Occipital lobe (tissue), 1 donor: ENCODE measurements at regions not wholly inside any gene's neighbourhood (a gene's known extent, or its start where the extent isn't known, plus 50 kb on each side); places are given as distances from the start of the nearest gene placed in this dataset.
"Not testable (repeated sequence)": the region's sequence is repeated elsewhere in the genome, so short reads cannot be mapped to it uniquely, and the experiment has no call there.

ENCODE experiments used
- DNase-seq: peaks from one replicate; lab custom pipeline; 2025; lab: John Stamatoyannopoulos, UW

DNA sequence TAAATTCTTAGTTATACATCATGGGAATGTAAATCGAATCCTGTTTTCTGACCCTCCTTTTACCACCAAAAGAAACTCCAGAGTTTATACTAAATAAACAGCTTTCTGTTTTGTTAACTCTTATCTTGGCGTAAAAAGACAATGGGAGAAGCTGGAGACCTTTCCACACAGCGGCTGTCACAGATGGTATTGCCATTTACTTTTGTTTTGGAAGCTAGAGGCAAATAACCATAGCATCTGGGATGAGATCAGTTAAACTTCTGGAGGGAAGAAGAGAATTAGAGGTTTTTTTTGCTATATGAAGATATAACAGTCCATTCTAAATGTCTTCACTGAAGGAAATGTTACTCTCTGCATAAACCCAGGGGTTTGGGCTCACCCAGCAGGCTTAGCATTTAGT lies 258.9 kb downstream of the REEP3 start:
- DNase-seq: no peak

DNA sequence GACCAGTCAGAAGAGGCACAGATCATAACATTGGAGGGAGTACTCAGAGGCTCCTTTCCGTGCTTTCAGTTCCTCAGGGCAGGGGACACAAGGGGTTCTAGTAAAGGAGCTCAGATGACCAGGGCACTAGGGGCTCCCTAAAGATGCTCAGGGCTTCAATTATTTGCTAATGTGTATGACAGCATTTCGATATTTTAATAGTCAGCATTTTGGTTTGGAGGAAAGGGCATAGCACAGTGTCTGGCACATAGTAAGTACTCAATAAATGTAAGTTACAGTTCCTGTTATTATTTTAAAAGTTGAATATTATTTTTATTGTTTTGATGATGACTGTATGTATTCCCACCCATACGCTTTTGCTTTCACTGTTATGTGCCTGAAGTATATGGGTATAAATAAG lies 260.0 kb downstream of the REEP3 start:
- no peak for DNase-seq

DNA sequence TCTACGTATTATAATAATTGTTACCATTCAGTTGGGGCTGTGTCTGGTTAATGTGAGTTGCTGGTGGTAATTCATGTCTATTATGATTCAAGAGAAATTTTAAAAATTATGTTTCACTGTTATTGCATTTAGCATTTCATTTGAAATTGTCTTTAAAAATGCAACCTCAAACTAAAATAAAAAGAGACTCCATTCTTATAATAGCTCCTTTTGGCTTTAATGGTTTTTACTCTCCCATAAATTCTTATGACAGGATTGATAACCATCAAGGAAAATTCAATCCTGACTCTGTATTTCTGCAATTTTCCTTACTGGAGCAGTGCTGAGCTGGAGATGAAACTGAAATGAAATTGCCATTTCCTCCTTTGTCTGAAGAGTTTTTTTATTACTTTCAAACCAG lies 262.7 kb downstream of the REEP3 start:
- no peak for DNase-seq

DNA sequence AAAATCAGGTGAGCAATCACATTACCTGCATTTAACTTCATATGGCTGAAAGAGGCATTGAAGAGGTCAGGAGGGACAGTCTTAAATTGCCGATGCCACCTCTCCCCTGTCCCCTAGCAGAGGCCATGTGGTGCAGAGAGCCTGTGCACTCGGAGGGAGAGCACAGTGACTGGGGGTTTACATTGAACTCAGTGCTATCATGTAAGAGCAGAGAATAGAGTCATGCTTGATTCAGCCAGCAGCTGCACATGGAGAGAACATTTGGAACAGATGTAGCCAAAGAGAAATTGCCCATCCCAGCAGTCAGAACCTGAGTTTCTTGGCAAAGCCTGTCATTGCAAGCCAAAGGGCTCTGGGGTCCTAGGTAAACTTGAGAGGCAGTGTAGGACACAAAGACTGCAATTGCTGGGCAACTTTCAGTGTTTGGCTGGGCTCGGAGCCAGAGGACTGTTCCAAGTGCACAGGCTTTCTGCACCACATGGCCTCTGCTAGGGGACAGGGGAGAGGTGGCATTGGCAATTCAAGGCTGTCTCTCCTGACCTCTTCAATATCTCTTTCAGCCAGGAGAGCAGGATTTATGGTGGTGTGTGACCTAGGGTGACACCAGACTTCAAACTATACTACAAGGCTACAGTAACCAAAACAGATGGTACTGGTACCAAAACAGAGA lies 267.1 kb downstream of the REEP3 start:
- DNase-seq: no peak

DNA sequence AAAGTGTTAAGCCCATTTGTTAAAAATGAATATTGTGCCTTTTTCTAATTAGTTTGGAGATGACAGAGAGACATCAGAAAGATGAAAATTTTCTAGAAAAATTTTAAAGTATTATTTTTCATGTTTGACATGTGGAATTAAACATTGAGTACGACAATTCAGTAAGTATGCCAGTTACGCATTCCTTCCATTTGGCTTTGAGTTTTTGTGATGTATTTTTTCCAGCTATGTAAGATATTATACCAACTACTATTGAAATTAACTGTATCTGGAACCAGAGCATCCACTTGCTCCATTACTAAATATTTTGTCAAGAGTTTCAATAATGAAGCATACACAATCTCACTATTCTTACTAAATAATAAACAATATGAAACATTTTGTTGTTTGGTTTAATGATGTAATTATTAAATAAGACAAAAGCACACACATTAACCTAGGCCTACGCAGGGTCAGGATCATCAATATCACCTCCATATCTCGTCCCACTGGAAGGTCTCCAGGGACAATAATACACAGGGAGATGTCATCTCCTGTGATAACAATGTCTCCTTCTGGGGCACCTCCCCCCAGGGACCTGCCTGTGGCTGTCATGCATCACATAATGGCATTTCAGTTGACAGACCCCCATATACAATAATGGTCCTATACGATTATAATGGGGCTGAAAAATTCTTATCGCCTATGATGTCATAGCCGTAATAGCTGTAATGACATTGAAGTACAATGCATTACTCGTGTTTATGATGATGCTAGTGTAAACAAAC lies 274.1 kb downstream of the REEP3 start:
- DNase-seq: no peak

DNA sequence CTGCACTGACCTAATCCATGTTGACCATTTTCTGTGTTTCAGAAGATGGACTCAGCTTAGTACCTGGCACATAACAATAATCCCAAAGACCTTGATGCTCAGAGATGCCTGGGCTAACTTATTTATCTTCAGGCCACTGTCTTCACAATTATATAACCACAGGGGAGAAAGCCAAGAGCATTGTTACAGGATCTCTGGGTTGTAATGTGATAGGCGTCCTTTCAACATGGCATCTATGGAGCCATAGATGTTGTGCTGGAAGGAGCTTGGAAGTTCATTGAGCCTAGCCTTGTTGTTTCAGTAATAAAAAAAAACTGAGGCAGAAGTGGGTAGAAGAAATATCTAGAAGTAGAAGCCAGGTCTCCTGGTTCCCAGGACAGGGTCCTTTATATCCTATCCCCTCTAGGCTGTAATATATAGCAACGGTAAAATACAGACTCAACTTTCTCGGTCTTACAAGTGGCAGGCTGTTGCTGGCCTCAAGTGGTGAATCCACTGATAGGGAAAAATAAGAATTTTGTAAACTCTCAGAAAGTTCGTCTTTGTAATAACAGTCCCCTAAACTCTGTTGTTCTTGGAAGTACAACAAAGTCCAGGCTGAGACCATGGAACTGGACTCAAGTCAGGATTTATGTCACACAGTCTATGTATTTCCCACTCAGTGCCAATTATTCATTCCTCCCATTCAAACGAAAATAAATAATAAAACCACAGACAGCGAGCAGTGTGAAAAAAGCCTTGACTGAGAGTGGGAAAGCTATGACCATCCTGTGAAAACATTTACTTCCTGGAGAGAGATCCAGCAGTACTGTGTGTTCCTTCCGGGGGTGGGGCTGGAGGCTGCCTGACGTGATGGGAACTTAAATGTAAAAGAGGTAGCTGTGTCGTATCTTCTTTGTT lies 277.6 kb downstream of the REEP3 start:
- DNase-seq: no peak

DNA sequence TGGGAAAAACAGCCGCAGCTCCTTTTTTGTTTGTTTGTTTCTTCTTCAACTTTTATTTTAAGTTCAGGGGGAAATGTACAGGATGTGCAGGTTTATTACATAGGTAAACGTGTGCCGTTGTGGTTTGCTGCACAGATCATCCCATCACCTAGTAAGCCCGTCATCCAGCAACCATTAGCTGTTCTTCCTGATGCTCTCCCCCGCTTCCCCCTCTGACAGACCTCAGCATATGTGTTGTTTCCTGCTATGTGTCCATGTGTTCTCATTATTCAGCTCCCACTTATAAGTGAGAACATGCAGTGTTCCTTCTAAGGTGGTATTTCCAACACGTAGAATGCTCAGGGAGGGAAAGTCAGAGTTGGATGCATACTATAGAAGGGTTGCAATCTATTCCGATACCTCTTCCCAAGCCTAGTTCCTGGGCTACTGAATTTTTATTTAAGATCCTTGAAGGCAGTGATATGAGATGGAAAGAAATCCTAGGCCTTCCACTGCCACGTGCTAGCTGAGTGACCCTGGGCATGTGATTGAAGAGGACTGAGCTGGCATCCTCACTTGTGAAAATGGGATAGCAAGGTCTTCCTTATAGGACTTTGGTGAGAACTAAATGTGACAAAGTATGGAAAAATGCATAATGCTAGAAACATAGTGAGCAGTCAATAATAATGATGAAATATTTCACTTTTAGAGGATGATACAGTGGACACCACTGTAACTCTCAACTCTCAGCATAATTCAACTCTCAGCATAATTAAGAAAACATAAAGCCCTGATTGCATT lies 278.5 kb downstream of the REEP3 start:
- DNase-seq: no peak

DNA sequence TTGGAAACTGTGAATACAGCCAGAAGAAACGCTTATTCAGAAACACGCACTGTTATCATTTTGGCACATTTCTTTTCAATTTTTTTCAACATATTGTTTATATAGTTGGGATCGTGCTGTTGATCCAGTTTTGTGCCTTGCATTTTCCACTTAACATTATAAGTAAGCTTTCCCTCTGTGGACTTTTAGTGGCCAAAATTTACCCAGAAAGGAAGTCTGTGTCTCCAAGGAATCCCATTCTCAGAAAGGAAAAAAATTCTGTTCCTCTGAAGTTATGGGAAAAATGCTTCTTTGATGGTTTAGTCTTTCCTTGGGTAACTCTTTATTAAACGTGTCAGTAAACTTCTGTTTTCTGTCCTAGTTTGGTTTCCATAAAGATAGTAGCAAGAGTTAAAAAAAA lies 280.0 kb downstream of the REEP3 start:
- DNase-seq: no peak

DNA sequence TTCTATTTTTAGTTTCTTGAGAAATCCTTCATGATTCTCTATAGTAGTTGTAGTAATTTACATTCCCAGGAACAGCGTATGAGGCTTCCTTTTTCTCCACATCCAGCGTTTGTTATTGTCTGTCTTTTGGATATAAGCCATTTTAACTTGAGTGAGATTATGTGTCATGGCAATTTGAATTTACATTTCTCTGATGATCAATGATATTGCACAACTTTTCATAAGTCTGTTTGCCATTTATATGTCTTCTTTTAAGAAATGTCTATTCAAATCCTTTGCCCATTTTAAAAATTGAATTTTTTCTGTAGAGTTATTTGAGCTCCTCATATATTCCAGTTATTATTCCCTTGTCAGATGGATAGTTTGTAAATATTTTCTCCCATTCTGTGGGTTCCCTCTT lies 285.1 kb downstream of the REEP3 start:
- DNase-seq: no peak

DNA sequence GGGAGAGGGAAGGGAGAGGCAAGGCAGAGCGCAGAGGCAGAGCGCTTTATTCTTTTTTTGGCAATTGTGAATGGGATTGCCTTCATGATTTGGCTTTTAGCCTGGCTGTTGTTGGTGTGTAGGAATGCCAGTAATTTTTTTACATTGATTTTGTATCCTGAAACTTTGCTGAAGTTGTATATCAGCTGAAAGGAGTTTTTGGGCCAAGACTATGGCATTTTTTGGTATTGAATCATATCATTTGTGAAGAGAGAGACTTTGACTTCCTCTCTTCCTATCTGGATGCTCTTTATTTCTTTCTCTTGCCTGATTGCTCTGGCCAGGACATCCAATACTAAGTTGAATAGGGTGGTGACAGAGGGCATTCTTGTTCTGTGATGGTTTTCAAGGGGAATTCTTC lies 291.3 kb downstream of the REEP3 start:
- no peak for DNase-seq

DNA sequence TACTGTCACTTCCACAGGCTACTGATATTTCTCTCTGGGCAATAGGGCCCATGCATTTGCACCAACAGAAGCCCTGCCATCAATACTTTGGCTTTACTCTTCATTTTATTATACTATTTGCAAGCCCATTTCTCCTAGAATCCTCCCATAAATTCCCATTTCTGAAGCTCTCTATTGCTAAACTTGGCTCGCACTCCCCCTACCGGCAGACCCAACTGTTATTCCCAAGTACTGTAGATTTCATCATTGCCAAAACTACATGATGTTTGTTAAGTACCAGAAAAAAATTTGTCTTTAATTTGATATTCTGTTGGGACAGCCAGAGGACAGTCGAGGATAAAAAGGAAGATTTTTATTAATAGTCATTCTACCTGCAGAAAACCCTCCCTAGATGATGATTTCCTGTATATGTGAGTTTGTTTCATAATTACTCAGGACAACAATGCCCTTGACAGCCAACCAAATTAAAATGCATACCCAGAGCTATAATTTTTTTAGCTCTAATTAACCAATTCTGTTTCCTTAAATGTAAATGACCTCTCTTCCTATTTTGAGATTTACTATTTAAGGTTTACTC lies 298.6 kb downstream of the REEP3 start:
- peak; percentile 29 for DNase-seq

DNA sequence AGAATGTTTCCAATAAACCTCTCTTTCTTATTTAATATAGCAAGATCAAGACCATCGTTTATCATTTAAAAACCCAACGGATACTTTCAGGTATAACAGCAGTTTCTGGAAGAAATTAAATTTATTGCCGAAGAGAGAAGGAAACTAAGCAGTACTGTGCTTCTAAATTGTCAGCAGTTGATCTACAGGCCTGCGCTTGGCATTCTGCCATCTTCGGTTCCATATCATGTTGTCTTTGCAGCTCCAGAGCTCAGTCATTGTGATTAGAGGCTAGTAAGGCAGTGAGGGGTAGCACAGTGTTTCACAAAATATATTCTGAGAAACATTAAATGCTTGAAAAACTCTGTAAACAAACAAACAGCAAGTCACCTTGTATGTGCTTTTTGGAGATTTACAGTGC lies 301.3 kb downstream of the REEP3 start:
- DNase-seq: no peak

DNA sequence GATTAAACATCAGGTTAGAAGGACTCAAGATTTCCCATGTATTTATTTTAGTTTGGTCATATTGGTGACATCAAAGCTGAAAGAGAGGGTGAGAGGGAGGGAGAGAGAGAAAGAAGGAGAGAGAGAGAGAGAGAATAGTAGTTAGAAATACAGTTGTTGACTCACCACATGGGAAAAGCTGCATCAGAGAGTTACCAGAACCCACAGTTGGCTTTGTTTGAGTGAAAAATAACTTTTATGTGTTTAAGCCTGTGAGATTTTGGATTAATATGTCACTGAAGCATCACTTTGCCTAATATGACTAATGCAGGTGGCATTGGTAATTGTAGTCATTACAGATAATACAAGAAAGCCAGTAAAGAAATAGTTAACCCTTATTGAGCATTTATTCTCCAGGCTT lies 303.9 kb downstream of the REEP3 start:
- DNase-seq: no peak

DNA sequence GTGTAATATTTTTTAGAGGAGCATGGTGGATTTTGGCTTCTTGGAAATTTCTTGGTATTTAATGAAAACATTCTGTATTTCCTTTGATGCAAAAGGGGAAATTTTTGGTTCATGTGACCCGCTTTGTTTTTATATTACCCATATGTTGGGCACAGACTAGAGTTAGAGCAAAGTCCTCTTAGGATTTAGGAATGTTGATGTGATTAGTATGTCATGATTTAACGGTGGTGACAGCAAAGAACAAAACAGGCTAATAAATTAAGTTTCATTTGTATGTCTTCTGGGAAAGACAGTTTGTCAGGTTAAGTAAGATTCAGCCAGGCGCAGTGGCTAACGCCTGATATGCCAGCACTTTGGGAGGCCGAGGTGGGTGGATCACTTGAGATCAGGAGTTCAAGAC lies 304.6 kb downstream of the REEP3 start:
- no peak for DNase-seq

DNA sequence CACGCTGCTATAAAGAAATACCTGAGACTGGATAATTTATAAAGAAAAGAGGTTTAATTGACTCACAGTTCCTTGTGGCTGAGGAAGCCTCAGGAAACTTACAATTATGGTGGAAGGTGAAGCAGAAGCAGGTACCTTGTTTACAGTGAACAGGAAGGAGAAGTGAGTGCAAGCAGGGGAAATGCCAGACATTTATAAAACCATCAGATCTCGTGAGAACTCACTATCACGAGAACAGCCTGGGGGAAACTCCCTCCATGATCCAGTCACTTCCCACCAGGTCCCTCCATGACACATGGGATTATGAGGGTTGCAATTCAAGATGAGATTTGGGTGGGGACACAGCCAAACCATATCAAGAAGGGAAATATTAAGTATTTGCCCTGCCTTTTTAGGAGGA lies 305.8 kb downstream of the REEP3 start:
- DNase-seq: not testable (repeated sequence)

DNA sequence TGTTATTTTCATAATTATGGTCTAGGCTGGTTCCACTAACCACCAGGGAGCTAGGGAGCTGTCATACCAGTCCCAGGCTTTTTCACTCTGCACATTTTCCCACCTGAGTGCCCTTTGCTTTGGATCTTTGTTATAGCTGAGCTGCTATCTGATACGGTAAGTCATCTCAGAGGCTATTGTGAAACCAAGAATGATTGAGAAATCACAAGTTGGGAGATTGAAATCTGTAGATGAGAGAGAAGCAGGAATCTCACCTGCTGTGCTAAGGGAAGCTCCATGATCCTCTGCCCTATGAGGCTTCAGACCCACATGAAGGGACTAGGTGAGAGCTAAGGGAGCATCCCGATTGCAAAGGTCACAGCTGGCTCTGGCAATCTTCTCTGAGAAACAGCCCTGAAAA lies 307.8 kb downstream of the REEP3 start:
- no peak for DNase-seq

DNA sequence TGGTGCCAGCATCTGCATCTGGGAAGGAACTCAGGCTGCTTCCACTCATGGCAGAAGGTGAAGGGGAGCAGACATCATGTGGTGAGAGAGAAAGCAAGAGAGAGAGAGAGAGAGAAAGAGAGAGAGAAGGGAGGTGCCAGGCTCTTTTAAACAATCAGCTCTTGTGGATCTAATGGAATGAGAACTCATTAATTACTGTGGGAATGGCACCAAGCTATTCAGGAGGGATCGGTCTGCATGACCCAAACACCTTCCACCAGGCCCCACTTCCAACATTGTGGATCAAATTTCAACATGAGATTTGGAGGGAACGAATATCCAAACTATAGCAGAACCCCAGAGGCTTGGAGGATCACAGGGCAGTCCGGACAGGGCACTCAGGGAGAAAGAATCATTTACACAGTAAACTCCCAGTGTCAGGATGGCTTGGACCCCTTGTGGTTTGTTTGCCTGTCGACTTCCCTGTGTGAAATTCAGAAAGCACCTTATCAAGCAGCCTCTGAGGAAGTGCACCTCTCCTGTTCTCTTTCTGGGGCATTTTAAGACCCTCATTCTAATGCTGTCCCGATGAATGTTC lies 308.5 kb downstream of the REEP3 start:
- no peak for DNase-seq

DNA sequence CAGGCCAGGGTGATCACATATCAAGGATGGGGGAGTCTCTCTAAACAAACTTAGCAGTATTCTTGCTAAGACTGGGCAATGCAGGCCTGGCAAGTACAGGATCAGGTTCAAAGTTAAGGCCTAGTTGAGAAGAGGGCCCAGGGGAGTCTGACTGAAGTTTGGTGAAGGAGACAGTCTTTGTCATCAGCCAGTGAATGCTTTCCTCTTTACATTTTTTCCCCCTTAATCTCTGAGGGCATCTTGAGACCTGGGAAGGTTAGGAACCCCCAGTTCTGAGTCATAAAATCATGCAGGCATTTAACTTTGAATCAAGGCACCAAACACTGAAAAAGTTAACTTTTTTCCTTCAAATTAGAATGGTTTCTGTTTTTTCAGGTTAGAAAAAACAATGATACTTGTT lies 311.5 kb downstream of the REEP3 start:
- DNase-seq: no peak

DNA sequence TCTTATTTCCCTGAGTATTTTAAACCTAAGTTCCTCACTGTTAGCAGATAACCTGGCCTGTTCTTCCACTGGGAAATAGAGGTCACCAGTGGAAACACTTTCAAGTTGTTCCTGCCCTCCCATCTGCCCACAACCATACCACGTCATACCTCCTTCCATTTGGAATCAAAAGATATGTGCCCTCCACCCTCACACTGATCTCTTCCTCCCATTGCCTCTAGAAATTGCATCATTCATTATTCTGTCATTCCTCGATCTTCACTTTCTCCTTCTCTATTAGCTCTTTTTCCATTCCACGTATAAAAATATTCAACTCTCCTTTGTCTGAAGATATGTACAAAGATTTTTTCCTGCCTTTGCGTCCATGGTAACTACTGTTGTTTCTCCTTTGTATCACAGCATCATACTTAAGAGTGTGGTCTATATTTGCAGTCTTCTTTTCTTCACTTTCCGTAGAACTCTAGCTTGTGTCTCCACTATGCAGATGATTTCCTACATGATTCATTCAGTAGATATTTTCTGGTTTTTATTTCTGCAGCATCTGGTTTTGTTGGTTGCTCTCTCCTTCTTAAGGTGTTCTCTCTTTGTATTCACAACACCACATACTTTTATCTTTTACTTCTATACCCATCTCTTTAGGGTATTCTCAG lies 312.3 kb downstream of the REEP3 start:
- no peak for DNase-seq
